Activated CD4-positive, CD25-positive, alpha-beta regulatory T cell treated with anti-CD3 and anti-CD28 coated beads, Interleukin-2, amount 50 U/mL, for 16 hours (primary cell): ENCODE measurements at regions not wholly inside any gene's neighbourhood (a gene's known extent, or its start where the extent isn't known, plus 50 kb on each side); places are given as distances from the start of the nearest gene placed in this dataset.
"Not testable (repeated sequence)": the region's sequence is repeated elsewhere in the genome, so short reads cannot be mapped to it uniquely, and the experiment has no call there.

Experiments used
- DNase-seq: peaks from one replicate; pipeline ENCODE4 v3.0.0-alpha.2; 2020; ENCODE audit warnings: low read depth, low spot score

- DNase-seq = not testable (repeated sequence)
Observed at GRCh38 chr3:156048483-156048882, 71.9 kb upstream of the KCNAB1 start.

- DNase-seq = no peak
Observed at GRCh38 chr3:156050918-156051317, 69.5 kb upstream of the KCNAB1 start.

GRCh38 chr3:156051651-156052050, 68.7 kb upstream of the KCNAB1 start:
- DNase-seq = no peak

- no peak for DNase-seq
Observed at GRCh38 chr3:156052115-156052514, 68.3 kb upstream of the KCNAB1 start.

GRCh38 chr3:156059950-156060501, 60.4 kb upstream of the KCNAB1 start:
- no peak for DNase-seq

GRCh38 chr3:156068151-156068550, 52.2 kb upstream of the KCNAB1 start:
- DNase-seq = not testable (repeated sequence)

GRCh38 chr3:156070028-156070427, 50.4 kb upstream of the KCNAB1 start:
- DNase-seq = no peak
